HFFc6 (cell line): ENCODE measurements at regions not wholly inside any gene's neighbourhood (a gene's known extent, or its start where the extent isn't known, plus 50 kb on each side); places are given as distances from the start of the nearest gene placed in this dataset.

Experiments used
- DNase-seq: peaks from one replicate; pipeline ENCODE4 v3.0.0-alpha.2; 2018
- H3K27ac Mint-ChIP-seq: 2 replicates; pipeline ENCODE4 v1.8.0; 2020; ENCODE audit warnings: mild to moderate bottlenecking, mixed read lengths
- H3K27me3 Mint-ChIP-seq: 2 replicates; pipeline ENCODE4 v1.8.0; 2021; ENCODE audit warnings: mild to moderate bottlenecking, moderate library complexity, mixed read lengths; ENCODE audit not compliant: insufficient read depth
- H3K36me3 Mint-ChIP-seq: 2 replicates; pipeline ENCODE4 v1.8.0; 2021; ENCODE audit warnings: low read depth, mixed read lengths
- H3K4me1 Mint-ChIP-seq: 2 replicates; pipeline ENCODE4 v1.8.0; 2020; ENCODE audit warnings: low read depth, mixed read lengths
- H3K4me3 Mint-ChIP-seq: 2 replicates; pipeline ENCODE4 v1.8.0; 2020; ENCODE audit warnings: mild to moderate bottlenecking, moderate library complexity, mixed read lengths
- H3K9me3 Mint-ChIP-seq: 2 replicates; pipeline ENCODE4 v1.8.0; 2020; ENCODE audit warnings: mild to moderate bottlenecking, mixed read lengths
- CTCF ChIP-seq: fragments of 200-600 bp; sonication (generic); IDR thresholded peaks from 2 replicates; pipeline ENCODE4 v1.5.0; 2021; ENCODE audit warnings: antibody characterized with exemption, mild to moderate bottlenecking

- Mint-ChIP-seq H3K27ac (no peak overlapping the region), H3K9me3 (no peaks in the 10 kb centered on the region), H3K4me1 (no peaks in the 10 kb centered on the region), H3K4me3 (no peak overlapping the region), H3K27me3 (peaks cover 36% of the 10 kb centered on the region), H3K36me3 (0 out of 2 replicates have a peak, but pooled peaks cover 5% of the 10 kb centered on the region)
- no peak for DNase-seq
- TF ChIP-seq CTCF, result no peak
These were observed 266.6 kb downstream of the TFCP2L1 start for GRCh38 chr2:121018136-121019061.

- H3K36me3 Mint-ChIP-seq, result 0 out of 2 replicates have a peak, but pooled peaks cover under 1% of the 10 kb centered on the region
- TF ChIP-seq CTCF, result no peak
- H3K27me3 Mint-ChIP-seq, result peaks cover 36% of the 10 kb centered on the region
- no peak for DNase-seq
- no peak overlapping the region for H3K4me3 Mint-ChIP-seq
- H3K4me1 Mint-ChIP-seq, result no peaks in the 10 kb centered on the region
- no peak overlapping the region for H3K27ac Mint-ChIP-seq
- H3K9me3 Mint-ChIP-seq, result peaks cover 4% of the 10 kb centered on the region; the same call in 1 of the 2 replicates
These were observed 265.9 kb downstream of the TFCP2L1 start for GRCh38 chr2:121019071-121019470.

GRCh38 chr2:121019756-121020155, 265.2 kb downstream of the TFCP2L1 start:
- Mint-ChIP-seq H3K4me1 (no peaks in the 10 kb centered on the region), H3K27ac (no peak overlapping the region), H3K27me3 (peaks cover 34% of the 10 kb centered on the region), H3K4me3 (no peak overlapping the region), H3K36me3 (no peaks in the 10 kb centered on the region), H3K9me3 (peaks cover 5% of the 10 kb centered on the region; the same call in 1 of the 2 replicates)
- no peak for DNase-seq
- TF ChIP-seq CTCF, result no peak

GRCh38 chr2:121021685-121022084, 263.3 kb downstream of the TFCP2L1 start:
- Mint-ChIP-seq H3K27ac (no peak overlapping the region), H3K4me3 (no peak overlapping the region), H3K27me3 (peaks cover 32% of the 10 kb centered on the region), H3K36me3 (no peaks in the 10 kb centered on the region), H3K4me1 (no peaks in the 10 kb centered on the region), H3K9me3 (peaks cover 5% of the 10 kb centered on the region; the same call in 1 of the 2 replicates)
- DNase-seq, result no peak
- no peak for TF ChIP-seq CTCF

GRCh38 chr2:121028577-121028976, 256.4 kb downstream of the TFCP2L1 start:
- Mint-ChIP-seq H3K27ac (no peak overlapping the region), H3K9me3 (peaks cover 5% of the 10 kb centered on the region; the same call in 1 of the 2 replicates), H3K36me3 (no peaks in the 10 kb centered on the region), H3K4me1 (no peaks in the 10 kb centered on the region), H3K27me3 (peaks cover 52% of the 10 kb centered on the region), H3K4me3 (no peak overlapping the region)
- no peak for TF ChIP-seq CTCF
- DNase-seq, result no peak
